Tibial artery (tissue), 4 donors: ENCODE measurements at regions not wholly inside any gene's neighbourhood (a gene's known extent, or its start where the extent isn't known, plus 50 kb on each side); places are given as distances from the start of the nearest gene placed in this dataset.

Source experiments
- DNase-seq, 2 donors: peaks; one replicate each; pipeline ENCODE4 v3.0.0-alpha.2; 2019
- H3K27ac ChIP-seq, 2 donors: fragments of 200-600 bp; sonication (generic) in 1 of 2; 1 replicate in 1 of 2; 2 replicates in 1 of 2; pipeline ENCODE4 v1.5.1; 2018 to 2019; ENCODE audit warnings: mild to moderate bottlenecking in 1 of 2
- H3K27me3 ChIP-seq, 2 donors: fragments of 200-600 bp; sonication (generic) in 1 of 2; one replicate each; pipeline versions ENCODE4 v1.5.1 to v1.6.0; 2016 to 2019
- H3K36me3 ChIP-seq, 3 donors: fragments of 200-600 bp; sonication (generic) in 2 of 3; one replicate each; pipeline ENCODE4 v1.5.1; 2016 to 2019; ENCODE audit warnings: mild to moderate bottlenecking in 2 of 3
- H3K4me1 ChIP-seq, 4 donors: fragments of 200-600 bp; sonication (generic) in 2 of 4; 1 replicate in 3 of 4; 2 replicates in 1 of 4; pipeline ENCODE4 v1.5.1; 2016 to 2019
- H3K4me3 ChIP-seq, 2 donors: fragments of 200-600 bp; sonication (generic) in 1 of 2; 1 replicate in 1 of 2; 2 replicates in 1 of 2; pipeline ENCODE4 v1.5.1; 2018 to 2019; ENCODE audit warnings: mild to moderate bottlenecking in 2 of 2
- H3K9me3 ChIP-seq, 3 donors: fragments of 200-600 bp; sonication (generic) in 1 of 3; one replicate each; pipeline ENCODE4 v1.5.1; 2016 to 2019
- CTCF ChIP-seq, 2 experiments: fragments of 200-600 bp in 1 of 2; fragments of 450-650 bp in 1 of 2; IDR thresholded peaks; one replicate each; pipeline ENCODE4 v1.5.1; 2017 to 2019; ENCODE audit warnings: antibody characterized with exemption in 2 of 2, mild to moderate bottlenecking in 1 of 2, moderate library complexity in 1 of 2
- intact Hi-C: fragments of 100-400 bp; cut with DNase I; formaldehyde crosslinking; loops from one replicate; pipeline ENCODE4 v1.15.0; 2023; ENCODE audit warnings: low total_unique reads

GRCh38 chr6:104046426-104046825, 813.3 kb downstream of the HACE1 start:
- DNase-seq, result no peak
- intact Hi-C loops, result loop anchor here (5.0 kb wide), 1 partner anchor 1259 kb away; no protein-coding TSS in a partner anchor

GRCh38 chr6:104031346-104031745, 828.4 kb downstream of the HACE1 start:
- Histone ChIP-seq H3K27ac (no peak overlapping the region), H3K27me3 (no peaks in the 10 kb centered on the region), H3K4me1 (no peaks in the 10 kb centered on the region), H3K36me3 (no peaks in the 10 kb centered on the region), H3K4me3 (no peak overlapping the region), H3K9me3 (no peaks in the 10 kb centered on the region)
- TF ChIP-seq CTCF (IDR thresholded peaks at IDR 0.05), result no peak
- no peak for DNase-seq
- intact Hi-C loops, result no loop called here

More at GRCh38 chr6:104046426-104046825, 813.3 kb downstream of the HACE1 start:
- no peak overlapping the region for H3K4me3 ChIP-seq
- no peaks in the 10 kb centered on the region for H3K9me3 ChIP-seq
- H3K27ac ChIP-seq, result no peak overlapping the region
- H3K4me1 ChIP-seq, result no peaks in the 10 kb centered on the region
- no peaks in the 10 kb centered on the region for H3K36me3 ChIP-seq
- no peak for TF ChIP-seq CTCF (IDR thresholded peaks at IDR 0.05)
- H3K27me3 ChIP-seq, result no peaks in the 10 kb centered on the region

- no peak for TF ChIP-seq CTCF (IDR thresholded peaks at IDR 0.05)
- intact Hi-C loops, result no loop called here
Measured at GRCh38 chr6:104022126-104022525, 837.6 kb downstream of the HACE1 start.

GRCh38 chr6:104019075-104019753, 840.5 kb downstream of the HACE1 start:
- DNase-seq, result no peak
- Histone ChIP-seq H3K27ac (no peak overlapping the region), H3K27me3 (no peaks in the 10 kb centered on the region), H3K9me3 (no peaks in the 10 kb centered on the region), H3K4me1 (no peaks in the 10 kb centered on the region), H3K4me3 (no peak overlapping the region), H3K36me3 (no peaks in the 10 kb centered on the region)
- TF ChIP-seq CTCF (IDR thresholded peaks at IDR 0.05), result no peak
- intact Hi-C loops, result no loop called here

More at GRCh38 chr6:104022126-104022525, 837.6 kb downstream of the HACE1 start:
- Histone ChIP-seq H3K4me1 (no peaks in the 10 kb centered on the region), H3K9me3 (no peaks in the 10 kb centered on the region), H3K27ac (no peak overlapping the region), H3K27me3 (no peaks in the 10 kb centered on the region), H3K36me3 (no peaks in the 10 kb centered on the region), H3K4me3 (no peak overlapping the region)
- no peak for DNase-seq

GRCh38 chr6:104017410-104018381, 842.0 kb downstream of the HACE1 start:
- Histone ChIP-seq H3K9me3 (no peaks in the 10 kb centered on the region), H3K4me1 (no peaks in the 10 kb centered on the region), H3K27ac (no peak overlapping the region), H3K27me3 (no peaks in the 10 kb centered on the region), H3K36me3 (no peaks in the 10 kb centered on the region), H3K4me3 (no peak overlapping the region)
- no peak for DNase-seq
- intact Hi-C loops, result no loop called here
- TF ChIP-seq CTCF (IDR thresholded peaks at IDR 0.05), result no peak
